T-helper 1 cell treated with Interleukin-12 subunit alpha and Interleukin-12 subunit beta and Interleukin-4 antibody, amounts not matched to agents 30 μg/mL and 1 μg/mL, for 36 hours (primary cell): ENCODE measurements at regions not wholly inside any gene's neighbourhood (a gene's known extent, or its start where the extent isn't known, plus 50 kb on each side); places are given as distances from the start of the nearest gene placed in this dataset.

Experiments used
- H3K27ac Mint-ChIP-seq: one replicate; pipeline ENCODE4 v1.8.0; 2021; ENCODE audit warnings: mild to moderate bottlenecking, mixed read lengths
- H3K27me3 Mint-ChIP-seq: one replicate; pipeline ENCODE4 v1.8.0; 2021; ENCODE audit warnings: low read depth, mixed read lengths
- H3K36me3 Mint-ChIP-seq: one replicate; pipeline ENCODE4 v1.8.0; 2021; ENCODE audit warnings: low read depth, mixed read lengths
- H3K4me1 Mint-ChIP-seq: one replicate; pipeline ENCODE4 v1.8.0; 2021; ENCODE audit warnings: low read depth, mixed read lengths
- H3K4me3 Mint-ChIP-seq: one replicate; pipeline ENCODE4 v1.8.0; 2021; ENCODE audit warnings: mild to moderate bottlenecking, moderate library complexity, mixed read lengths
- H3K9me3 Mint-ChIP-seq: one replicate; pipeline ENCODE4 v1.8.0; 2021; ENCODE audit warnings: mixed read lengths

DNA sequence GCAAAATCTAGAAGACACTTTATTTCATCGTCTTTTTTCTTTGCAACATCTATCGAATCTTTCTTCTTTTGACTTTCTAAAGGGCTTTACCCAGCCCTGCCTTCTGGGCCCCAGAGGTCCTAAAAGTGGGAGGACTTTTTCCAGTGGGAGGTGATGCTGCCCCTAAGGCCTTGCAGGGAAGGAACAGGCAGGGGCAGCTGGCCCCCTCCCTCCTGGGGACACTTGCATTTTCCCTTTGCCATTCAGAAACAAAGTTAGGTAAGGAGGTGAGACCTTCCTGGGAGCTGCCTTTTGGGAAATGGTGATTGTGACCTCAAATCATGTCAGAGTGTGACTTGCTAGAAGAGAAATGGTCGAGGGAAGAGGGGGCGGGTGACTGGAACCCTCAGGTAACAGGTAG, 132.7 kb downstream of the GLI2 start:
- no peaks in the 10 kb centered on the region for H3K9me3 Mint-ChIP-seq
- H3K27ac Mint-ChIP-seq: no peak overlapping the region
- peaks cover 35% of the 10 kb centered on the region for H3K27me3 Mint-ChIP-seq
- H3K4me1 Mint-ChIP-seq: no peaks in the 10 kb centered on the region
- H3K4me3 Mint-ChIP-seq: no peak overlapping the region
- H3K36me3 Mint-ChIP-seq: no peaks in the 10 kb centered on the region

DNA sequence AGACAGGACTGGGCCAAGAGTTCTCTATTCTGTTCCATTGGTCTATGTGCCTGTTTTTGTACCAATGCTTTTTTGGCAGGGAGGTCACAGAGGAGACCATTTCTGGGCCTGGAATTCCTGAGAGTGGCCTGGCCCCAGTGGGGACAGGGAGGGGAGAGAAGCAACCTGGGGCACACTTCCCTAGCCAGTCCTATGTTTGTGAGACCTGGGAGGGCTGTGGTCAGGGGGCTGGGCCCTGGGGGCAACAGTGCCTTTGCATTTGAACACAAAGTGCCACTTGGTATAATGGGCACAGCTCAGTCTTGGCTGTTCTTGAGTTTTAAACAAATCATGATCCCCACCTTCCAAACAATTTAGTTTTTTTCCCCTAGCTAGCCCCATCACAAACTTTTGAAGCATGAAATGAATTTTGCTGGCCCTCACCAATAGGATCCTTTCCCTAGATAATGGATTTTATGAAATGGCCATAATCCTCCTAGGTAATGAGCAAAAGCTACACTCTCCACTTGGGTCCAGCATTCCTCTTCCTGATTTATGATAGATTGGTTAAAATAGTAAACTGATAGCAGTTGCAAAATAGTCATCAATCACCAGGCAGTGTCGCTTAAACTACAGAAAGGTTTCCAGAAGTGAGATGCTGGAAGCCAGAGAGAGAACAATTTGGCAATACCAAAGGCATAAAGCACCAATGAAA, 133.5 kb downstream of the GLI2 start:
- Mint-ChIP-seq H3K27ac (no peak overlapping the region), H3K9me3 (no peaks in the 10 kb centered on the region), H3K36me3 (no peaks in the 10 kb centered on the region), H3K27me3 (peaks cover 35% of the 10 kb centered on the region), H3K4me3 (no peak overlapping the region), H3K4me1 (no peaks in the 10 kb centered on the region)

DNA sequence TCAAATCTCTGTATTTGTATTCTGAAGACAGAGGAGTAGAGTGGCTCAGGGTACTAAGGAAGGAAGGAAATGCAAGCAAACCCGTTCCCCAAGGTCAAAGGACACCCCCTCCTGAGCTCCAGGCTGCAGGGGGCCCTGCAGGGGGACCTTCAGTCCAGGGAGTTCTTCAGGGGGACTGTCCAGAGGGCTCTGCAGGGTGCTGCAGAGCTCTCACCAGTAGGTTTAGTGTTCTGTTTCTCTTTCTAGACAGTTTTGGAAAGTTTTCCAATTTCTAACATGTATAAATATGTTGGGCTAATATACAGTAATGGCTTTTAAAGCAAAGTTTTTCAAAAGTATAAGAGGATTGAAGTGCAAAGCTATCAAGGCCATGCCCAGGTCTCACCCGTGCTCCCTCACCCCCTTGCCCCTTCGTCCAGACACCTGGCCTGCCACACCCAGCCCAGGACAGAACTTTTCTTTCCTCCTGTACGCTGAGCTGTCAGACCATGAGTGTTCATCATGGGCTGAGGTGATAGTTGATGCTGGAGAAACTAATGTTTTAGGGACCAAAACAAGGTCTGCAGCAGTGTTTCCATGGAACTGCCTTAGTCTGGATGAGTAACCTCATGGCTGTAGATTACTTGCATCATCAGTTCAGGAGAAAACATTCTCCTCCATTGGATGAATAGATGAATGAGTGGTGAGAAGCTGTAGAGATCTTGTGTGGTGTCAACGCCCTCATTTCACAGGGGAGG, 134.2 kb downstream of the GLI2 start:
- Mint-ChIP-seq H3K27me3 (peaks cover 35% of the 10 kb centered on the region), H3K36me3 (no peaks in the 10 kb centered on the region), H3K4me3 (no peak overlapping the region), H3K9me3 (no peaks in the 10 kb centered on the region), H3K27ac (no peak overlapping the region), H3K4me1 (no peaks in the 10 kb centered on the region)

DNA sequence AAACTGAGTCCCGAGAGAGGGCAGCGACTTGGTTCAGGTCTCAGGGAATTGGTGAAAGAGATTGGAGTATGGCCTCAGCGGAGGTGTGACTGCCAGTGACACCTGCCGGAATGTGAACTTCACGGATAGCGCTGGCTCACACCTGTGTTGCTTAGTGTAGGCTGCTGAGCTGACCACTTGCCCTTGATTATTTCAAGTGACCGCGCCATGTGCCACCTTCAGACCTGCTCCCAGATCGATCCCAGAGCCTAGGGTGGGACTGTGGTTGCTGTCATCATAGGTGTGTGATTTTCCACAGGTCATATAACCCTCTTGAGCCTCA, 134.8 kb downstream of the GLI2 start:
- Mint-ChIP-seq H3K27ac (no peak overlapping the region), H3K4me3 (no peak overlapping the region), H3K9me3 (no peaks in the 10 kb centered on the region), H3K36me3 (no peaks in the 10 kb centered on the region), H3K4me1 (no peaks in the 10 kb centered on the region), H3K27me3 (peaks cover 35% of the 10 kb centered on the region)

DNA sequence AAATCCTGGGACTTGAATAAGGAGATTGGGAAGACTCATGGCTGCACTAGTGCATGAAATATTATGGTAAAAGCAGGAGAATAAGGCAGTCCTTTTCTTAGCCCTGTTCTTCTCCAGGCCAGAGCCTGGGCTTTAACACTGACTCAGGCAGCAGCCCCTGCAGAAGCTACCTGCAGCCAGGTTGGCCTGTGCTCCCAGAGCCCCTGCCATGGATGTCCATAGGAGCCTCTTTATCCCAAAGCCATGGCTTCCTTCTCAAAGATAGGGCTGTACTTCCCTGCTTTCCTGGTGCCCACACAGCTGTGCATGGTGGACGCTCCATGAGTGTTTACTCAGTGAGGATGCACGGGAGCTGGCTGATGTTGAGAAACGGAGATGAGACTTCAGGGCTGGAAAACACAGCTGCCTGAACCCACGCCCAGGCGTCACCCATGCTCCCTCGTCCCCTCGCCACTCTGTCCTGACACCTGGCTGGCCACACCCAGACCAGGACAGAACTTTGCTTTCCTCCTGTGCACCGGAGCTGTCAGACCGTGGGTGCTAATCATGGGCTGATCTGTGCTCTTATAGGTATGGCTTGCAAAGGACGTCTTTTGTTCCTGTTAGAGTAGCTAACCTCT, 135.5 kb downstream of the GLI2 start:
- Mint-ChIP-seq H3K4me3 (no peak overlapping the region), H3K4me1 (no peaks in the 10 kb centered on the region), H3K27ac (no peak overlapping the region), H3K36me3 (no peaks in the 10 kb centered on the region), H3K9me3 (no peaks in the 10 kb centered on the region), H3K27me3 (peaks cover 32% of the 10 kb centered on the region)

DNA sequence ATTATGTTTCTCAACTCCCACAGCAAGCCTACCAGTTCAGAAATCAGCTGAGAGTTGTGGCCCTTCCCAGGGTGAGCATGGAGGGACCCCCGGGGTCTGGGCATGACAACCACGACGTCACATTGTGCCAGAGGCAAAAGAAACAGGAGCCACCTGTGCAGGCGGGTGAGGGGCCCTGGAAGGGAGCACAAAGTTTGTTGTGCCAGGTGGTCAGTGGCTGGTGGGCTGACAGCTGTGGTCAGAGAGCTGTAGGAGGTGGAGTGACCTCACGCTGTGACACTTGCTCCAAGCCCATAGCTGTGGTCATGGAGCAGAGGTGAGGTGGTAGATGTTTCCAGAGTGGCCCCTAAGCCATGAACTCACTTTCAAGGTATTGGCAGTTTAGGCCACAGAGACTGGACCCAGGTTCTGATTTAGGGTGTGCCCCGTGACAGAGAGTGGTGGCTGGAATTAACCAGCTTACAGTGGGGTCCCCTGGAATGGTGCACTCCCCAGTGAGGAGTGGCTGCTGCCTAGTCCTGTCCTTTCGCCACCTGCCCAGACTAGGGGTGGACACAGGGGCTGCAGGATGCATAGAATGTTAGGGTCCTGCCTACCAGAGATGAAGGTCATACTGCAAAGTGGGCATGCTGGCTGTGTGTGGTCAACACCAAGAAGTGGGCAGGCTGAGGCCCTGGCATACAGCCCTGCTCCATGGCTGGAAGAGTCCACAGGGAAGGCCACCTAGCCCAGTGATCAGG, 136.4 kb downstream of the GLI2 start:
- H3K4me1 Mint-ChIP-seq: no peaks in the 10 kb centered on the region
- no peak overlapping the region for H3K27ac Mint-ChIP-seq
- no peaks in the 10 kb centered on the region for H3K9me3 Mint-ChIP-seq
- H3K27me3 Mint-ChIP-seq: peaks cover 25% of the 10 kb centered on the region
- H3K36me3 Mint-ChIP-seq: no peaks in the 10 kb centered on the region
- H3K4me3 Mint-ChIP-seq: no peak overlapping the region

DNA sequence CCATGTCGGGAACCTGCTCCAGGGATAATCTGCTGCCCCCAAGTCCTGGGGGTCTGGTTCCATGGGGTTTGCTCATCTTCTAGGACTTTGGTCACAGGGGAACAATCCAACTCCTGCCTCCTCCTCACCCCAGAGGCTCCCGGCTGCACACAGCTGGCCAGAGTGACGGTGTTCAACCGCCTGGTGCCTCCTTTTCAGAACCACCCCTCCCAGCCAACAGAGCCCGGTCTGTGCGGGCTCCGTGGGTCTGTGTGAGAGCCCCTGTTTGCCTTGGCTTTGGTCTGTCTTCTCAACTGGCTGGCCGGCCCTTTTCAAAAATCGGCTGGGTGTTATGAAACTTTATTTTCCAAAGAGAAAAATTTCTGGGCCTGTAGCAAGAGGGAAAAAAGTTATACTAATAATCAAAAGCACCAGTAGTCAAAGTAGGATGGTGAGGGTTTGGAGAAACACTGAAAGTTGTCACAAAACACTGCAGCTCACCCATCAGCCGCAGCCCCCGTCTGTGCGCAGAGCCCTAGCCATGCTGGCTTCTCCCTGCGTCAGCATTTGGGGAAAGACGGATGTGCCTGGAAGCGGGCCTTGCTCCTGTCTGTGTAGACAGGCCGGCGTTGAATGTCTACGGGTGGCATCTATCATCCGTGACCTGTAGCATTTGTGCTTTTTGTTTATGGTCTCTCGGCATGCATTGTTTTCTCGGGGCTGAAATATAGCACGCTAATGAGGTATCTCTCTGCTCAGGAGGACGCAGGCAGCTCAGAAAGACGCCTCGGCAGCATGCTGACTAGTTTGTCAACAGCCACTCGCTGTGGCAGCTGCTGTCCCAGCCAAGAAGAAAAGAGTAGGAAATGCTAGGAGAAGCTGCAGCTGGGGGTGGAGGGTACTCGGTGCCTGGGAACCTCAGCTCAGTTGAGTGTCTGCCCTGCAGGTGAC, 138.6 kb downstream of the GLI2 start:
- Mint-ChIP-seq H3K36me3 (no peaks in the 10 kb centered on the region), H3K4me3 (no peak overlapping the region), H3K9me3 (no peaks in the 10 kb centered on the region), H3K4me1 (no peaks in the 10 kb centered on the region), H3K27ac (no peak overlapping the region), H3K27me3 (peaks cover 5% of the 10 kb centered on the region)

DNA sequence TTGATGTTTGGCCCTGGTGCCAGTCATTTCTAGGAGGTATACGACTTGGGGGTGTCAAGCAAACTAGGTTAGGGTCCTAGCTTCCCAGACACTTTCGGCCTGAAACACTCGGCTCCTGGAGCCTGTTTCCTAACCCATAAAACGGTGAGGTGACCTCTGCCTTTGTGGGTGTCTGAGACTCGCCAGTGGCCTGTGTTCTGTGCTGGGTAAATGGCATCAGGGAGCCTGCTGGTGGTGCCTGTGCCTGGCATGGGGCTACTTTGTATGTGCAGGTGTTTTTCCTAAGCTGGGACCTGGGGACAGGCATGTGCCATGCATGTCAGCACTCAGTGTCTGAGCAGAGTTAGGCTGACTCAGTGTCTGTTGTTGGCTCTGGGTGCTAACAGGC, 139.2 kb downstream of the GLI2 start:
- Mint-ChIP-seq H3K27ac (no peak overlapping the region), H3K4me3 (no peak overlapping the region), H3K36me3 (no peaks in the 10 kb centered on the region), H3K4me1 (no peaks in the 10 kb centered on the region), H3K9me3 (no peaks in the 10 kb centered on the region), H3K27me3 (no peaks in the 10 kb centered on the region)

DNA sequence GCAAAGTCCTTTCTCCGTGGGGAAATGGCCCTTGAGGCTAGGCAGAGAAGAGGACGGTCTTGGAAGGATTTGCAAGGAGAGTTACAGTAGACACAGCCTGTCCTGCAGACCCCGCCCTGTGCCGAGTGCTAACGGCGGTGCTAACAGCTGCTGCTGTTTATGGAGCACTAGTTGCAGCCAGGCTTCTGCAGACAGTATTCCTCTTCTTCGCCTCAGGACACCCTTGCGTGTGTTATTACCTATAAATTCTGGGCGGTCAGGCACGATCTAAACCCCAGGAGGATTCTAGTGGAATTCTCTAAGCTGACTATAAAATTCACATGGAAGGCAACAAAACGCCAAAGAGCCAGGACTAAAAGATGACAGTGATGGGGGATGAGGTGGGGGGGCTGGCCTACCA, 139.8 kb downstream of the GLI2 start:
- no peak overlapping the region for H3K4me3 Mint-ChIP-seq
- no peaks in the 10 kb centered on the region for H3K36me3 Mint-ChIP-seq
- no peaks in the 10 kb centered on the region for H3K4me1 Mint-ChIP-seq
- peaks cover 1% of the 10 kb centered on the region for H3K27me3 Mint-ChIP-seq
- H3K27ac Mint-ChIP-seq: no peak overlapping the region
- H3K9me3 Mint-ChIP-seq: no peaks in the 10 kb centered on the region

DNA sequence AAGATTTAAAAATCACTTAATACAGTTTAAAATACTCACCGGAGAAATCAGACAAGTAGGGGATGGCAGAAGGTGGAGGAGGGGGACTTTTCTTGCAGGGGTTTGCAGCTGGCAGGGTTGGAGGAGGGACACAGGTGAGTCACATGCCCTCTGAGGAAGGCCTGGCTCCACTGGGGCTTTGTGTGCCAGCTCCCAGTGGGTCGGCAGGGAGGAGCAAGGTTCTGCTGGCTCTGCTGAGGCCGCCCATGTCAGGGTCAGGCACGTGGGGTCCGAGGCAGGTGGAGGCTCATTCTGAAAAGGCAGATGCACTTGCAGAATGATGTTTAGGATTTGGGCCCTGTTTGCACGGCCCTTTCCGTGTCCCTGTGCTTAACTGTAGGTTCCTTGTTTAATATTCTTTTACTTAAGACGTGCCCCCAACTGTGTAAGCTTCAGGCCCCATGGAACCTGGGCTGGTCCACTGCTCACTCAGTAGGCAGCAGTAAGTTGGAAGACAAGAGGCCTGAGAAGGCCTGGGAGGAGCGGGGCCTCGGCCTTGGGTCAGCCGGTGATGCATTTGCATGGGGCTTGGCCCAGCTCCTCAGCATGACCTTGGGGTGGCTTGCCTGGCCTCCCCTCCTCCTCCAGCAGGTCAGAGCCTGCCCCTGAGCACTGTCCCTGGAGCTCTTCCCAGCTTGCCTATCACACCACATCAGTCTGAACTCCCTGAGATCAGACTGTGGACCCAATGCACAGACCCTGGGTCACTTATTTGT, 141.0 kb downstream of the GLI2 start:
- no peak overlapping the region for H3K4me3 Mint-ChIP-seq
- H3K9me3 Mint-ChIP-seq: no peaks in the 10 kb centered on the region
- H3K27ac Mint-ChIP-seq: no peak overlapping the region
- H3K36me3 Mint-ChIP-seq: no peaks in the 10 kb centered on the region
- no peaks in the 10 kb centered on the region for H3K4me1 Mint-ChIP-seq
- H3K27me3 Mint-ChIP-seq: peaks cover 5% of the 10 kb centered on the region

DNA sequence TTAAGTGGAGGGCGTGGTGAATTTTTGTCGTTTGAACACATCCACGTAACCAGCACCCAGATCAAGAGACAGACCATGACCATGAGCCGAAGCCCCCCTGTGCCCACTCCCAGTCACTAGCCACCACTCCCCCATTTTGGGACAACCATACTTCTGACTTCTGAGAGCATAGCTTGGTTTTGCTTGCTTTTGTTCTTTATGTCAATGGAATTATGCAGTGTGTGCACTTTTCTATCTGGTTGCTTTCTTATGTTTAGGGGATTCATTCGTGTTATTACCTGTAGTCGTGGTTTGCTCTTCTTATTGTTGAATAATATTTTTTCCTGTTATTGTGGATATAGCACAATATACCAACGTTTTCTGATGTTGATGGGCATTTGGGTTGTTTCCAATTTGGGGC, 141.7 kb downstream of the GLI2 start:
- peaks cover 5% of the 10 kb centered on the region for H3K27me3 Mint-ChIP-seq
- no peaks in the 10 kb centered on the region for H3K9me3 Mint-ChIP-seq
- no peaks in the 10 kb centered on the region for H3K4me1 Mint-ChIP-seq
- no peak overlapping the region for H3K27ac Mint-ChIP-seq
- no peak overlapping the region for H3K4me3 Mint-ChIP-seq
- no peaks in the 10 kb centered on the region for H3K36me3 Mint-ChIP-seq

DNA sequence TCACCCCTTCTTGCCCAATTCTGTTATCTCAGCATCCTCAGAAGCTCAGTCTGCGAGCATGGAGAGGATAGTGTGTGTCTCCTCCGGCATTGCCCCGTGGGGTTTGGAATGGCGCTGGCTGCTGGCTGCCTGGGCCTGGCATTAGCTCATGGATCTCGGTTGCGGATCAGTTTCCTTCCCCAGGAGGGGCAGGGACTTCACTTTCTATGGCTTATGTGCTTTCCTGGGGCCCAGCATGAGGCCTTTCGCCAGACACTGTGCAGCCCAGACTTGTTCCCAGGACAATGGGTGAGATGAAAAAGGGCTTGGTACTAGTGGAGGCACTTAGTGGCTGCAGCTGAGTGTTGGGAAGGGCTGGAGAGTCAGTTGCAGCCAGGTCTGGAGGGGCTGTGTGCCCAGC, 143.3 kb downstream of the GLI2 start:
- Mint-ChIP-seq H3K4me1 (no peaks in the 10 kb centered on the region), H3K4me3 (no peak overlapping the region), H3K36me3 (no peaks in the 10 kb centered on the region), H3K27me3 (peaks cover 5% of the 10 kb centered on the region), H3K9me3 (no peaks in the 10 kb centered on the region), H3K27ac (no peak overlapping the region)

DNA sequence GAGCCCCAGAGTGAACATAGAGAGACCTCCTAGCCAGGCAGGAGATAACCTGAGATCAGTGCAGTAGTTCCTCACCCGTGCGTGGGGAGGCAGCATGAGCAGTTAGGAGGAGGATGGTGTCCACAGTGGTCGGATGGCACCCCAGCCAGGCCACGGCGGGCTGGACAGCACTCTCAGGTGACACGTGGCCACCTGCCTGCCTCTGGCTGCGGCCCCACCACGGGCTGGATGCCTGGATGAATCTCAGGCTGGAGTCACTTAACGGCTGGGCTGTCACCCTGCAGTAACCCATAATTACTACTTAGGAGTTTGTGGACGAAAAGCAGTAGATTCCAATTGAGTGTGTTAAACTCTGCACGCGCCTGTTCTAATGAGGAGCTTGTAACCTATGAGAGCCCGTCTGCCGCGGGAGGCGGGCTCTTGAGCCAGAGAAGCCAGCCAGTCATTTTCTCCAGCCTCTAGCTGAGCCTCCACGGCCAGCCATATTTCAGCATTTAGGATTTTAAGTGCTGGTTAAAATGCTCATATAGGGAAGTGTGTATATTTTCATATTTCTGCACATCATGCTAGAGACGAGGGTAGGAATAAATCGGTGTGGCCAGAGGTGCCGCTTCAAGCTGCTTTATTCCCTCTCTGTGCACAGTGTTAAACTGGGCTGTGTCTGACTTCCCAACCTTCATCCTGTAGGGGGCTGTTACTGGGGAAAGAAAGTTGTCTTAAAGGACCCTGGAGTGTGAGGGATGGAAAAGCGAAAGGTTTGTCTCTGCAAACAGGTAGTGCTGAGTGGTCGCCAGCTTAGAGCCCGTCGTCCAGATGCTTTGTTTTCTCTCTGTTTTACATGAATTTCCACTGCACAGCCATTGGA, 144.0 kb downstream of the GLI2 start:
- no peaks in the 10 kb centered on the region for H3K9me3 Mint-ChIP-seq
- H3K27ac Mint-ChIP-seq: no peak overlapping the region
- H3K4me3 Mint-ChIP-seq: no peak overlapping the region
- H3K36me3 Mint-ChIP-seq: no peaks in the 10 kb centered on the region
- H3K4me1 Mint-ChIP-seq: no peaks in the 10 kb centered on the region
- peaks cover 5% of the 10 kb centered on the region for H3K27me3 Mint-ChIP-seq
